ENCODE measurements at regions not wholly inside any gene's neighbourhood (a gene's known extent, or its start where the extent isn't known, plus 50 kb on each side); places are given as distances from the start of the nearest gene placed in this dataset.

GRCh38 chr15:81901319-81901718, 144.5 kb downstream of the MEX3B start:
- no peak overlapping the region for H3K4me2 ChIP-seq (ENCODE audit: low read depth, low read length)
- no peaks in the 10 kb centered on the region for H3K79me2 ChIP-seq (ENCODE audit: low read length)
- H3F3A ChIP-seq (ENCODE audit: insufficient read depth, low read length), result no peaks in the 10 kb centered on the region
- no peak overlapping the region for H3K4me3 ChIP-seq (ENCODE audit: low read length)
- TF ChIP-seq EZH2phosphoT487 (IDR thresholded peaks at IDR 0.05; ENCODE audit: low read length) (no peak), EZH2 (optimal IDR thresholded peaks at IDR 0.05; ENCODE audit: low read depth, low read length) (no peak)
- TF ChIP-seq, protein P1, sequence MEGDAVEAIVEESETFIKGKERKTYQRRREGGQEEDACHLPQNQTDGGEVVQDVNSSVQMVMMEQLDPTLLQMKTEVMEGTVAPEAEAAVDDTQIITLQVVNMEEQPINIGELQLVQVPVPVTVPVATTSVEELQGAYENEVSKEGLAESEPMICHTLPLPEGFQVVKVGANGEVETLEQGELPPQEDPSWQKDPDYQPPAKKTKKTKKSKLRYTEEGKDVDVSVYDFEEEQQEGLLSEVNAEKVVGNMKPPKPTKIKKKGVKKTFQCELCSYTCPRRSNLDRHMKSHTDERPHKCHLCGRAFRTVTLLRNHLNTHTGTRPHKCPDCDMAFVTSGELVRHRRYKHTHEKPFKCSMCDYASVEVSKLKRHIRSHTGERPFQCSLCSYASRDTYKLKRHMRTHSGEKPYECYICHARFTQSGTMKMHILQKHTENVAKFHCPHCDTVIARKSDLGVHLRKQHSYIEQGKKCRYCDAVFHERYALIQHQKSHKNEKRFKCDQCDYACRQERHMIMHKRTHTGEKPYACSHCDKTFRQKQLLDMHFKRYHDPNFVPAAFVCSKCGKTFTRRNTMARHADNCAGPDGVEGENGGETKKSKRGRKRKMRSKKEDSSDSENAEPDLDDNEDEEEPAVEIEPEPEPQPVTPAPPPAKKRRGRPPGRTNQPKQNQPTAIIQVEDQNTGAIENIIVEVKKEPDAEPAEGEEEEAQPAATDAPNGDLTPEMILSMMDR (IDR thresholded peaks at IDR 0.05; ENCODE audit: low read length), result no peak
- no peak overlapping the region for H2AFZ ChIP-seq (ENCODE audit: low read length)
- DNase-seq, result no peak
- H3K27ac ChIP-seq (ENCODE audit: low read length), result no peak overlapping the region
- no peaks in the 10 kb centered on the region for H3K4me1 ChIP-seq (ENCODE audit: low read length)
- no peak overlapping the region for H3K9ac ChIP-seq (ENCODE audit: low read length)
- no peaks in the 10 kb centered on the region for H3K27me3 ChIP-seq (replicated peaks; ENCODE audit: insufficient read depth, low read length)
- H4K20me1 ChIP-seq (ENCODE audit: insufficient read depth, low read length), result no peaks in the 10 kb centered on the region
- H3K9me2 ChIP-seq (replicated peaks; ENCODE audit: insufficient read depth, low read length), result no peaks in the 10 kb centered on the region
- no peaks in the 10 kb centered on the region for H3K36me3 ChIP-seq (replicated peaks; ENCODE audit: insufficient read depth, low read length)
- H3K9me3 ChIP-seq (replicated peaks; ENCODE audit: insufficient read depth, low read length), result no peaks in the 10 kb centered on the region

DNA sequence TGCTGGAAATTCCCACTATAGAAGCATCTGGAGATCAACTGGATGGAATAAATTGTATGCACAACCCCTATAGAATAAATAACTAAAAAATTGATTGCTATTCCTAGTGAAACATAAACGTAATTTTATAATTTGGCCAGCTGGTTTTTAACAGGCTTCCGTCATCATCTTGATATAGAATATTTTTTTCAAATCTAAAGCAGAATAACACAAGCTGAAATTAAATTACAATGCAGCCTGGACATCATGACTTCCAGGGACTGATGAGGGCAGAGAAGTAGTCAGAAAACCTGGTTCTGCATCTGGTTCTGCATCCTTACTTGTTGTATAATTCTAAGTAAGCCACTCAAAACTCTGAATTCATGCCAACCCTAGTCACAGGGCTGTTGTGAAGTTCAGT, 146.1 kb downstream of the MEX3B start:
- no peak for TF ChIP-seq EZH2phosphoT487 (IDR thresholded peaks at IDR 0.05; ENCODE audit: low read length)
- TF ChIP-seq, protein P1 (IDR thresholded peaks at IDR 0.05; ENCODE audit: low read length), result no peak
- no peak for TF ChIP-seq EZH2 (optimal IDR thresholded peaks at IDR 0.05; ENCODE audit: low read depth, low read length)

DNA sequence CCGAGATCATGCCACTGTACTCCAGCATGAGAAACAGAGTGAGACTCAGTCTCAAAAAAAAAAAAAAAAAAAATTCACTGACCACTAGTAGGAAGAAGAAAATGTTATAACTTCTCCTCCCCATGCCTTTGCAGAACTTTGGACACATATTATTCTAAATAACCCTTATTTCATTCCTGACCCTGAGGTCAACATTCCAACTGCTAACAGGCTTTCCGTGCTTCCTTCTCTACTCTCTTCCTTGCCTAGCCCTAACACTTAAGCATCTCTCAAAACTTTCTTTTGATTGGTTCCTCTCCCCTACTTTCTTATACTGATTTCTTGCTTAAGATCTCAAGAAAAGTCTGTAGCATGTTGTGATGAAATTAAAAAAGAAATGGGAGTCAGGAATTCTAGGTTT, 146.8 kb downstream of the MEX3B start:
- Histone ChIP-seq H2AFZ (ENCODE audit: low read length) (no peak overlapping the region), H3K27me3 (replicated peaks; ENCODE audit: insufficient read depth, low read length) (no peaks in the 10 kb centered on the region), H3K9ac (ENCODE audit: low read length) (no peak overlapping the region), H3K4me2 (ENCODE audit: low read depth, low read length) (no peak overlapping the region), H3K9me3 (replicated peaks; ENCODE audit: insufficient read depth, low read length) (no peaks in the 10 kb centered on the region), H4K20me1 (ENCODE audit: insufficient read depth, low read length) (no peaks in the 10 kb centered on the region), H3F3A (ENCODE audit: insufficient read depth, low read length) (no peaks in the 10 kb centered on the region), H3K36me3 (replicated peaks; ENCODE audit: insufficient read depth, low read length) (no peaks in the 10 kb centered on the region), H3K79me2 (ENCODE audit: low read length) (no peaks in the 10 kb centered on the region), H3K4me1 (ENCODE audit: low read length) (no peaks in the 10 kb centered on the region), H3K27ac (ENCODE audit: low read length) (no peak overlapping the region), H3K4me3 (ENCODE audit: low read length) (no peak overlapping the region), H3K9me2 (replicated peaks; ENCODE audit: insufficient read depth, low read length) (no peaks in the 10 kb centered on the region)
- TF ChIP-seq EZH2 (optimal IDR thresholded peaks at IDR 0.05; ENCODE audit: low read depth, low read length) (no peak), EZH2phosphoT487 (IDR thresholded peaks at IDR 0.05; ENCODE audit: low read length) (no peak)
- TF ChIP-seq, protein P1 (IDR thresholded peaks at IDR 0.05; ENCODE audit: low read length), result no peak
- DNase-seq, result no peak

More for the DNA sequence above, 146.1 kb downstream of the MEX3B start:
- no peak overlapping the region for H3K9ac ChIP-seq (ENCODE audit: low read length)
- no peaks in the 10 kb centered on the region for H3K4me1 ChIP-seq (ENCODE audit: low read length)
- no peak overlapping the region for H3K4me3 ChIP-seq (ENCODE audit: low read length)
- no peak overlapping the region for H3K27ac ChIP-seq (ENCODE audit: low read length)
- no peaks in the 10 kb centered on the region for H3F3A ChIP-seq (ENCODE audit: insufficient read depth, low read length)
- H3K9me2 ChIP-seq (replicated peaks; ENCODE audit: insufficient read depth, low read length), result no peaks in the 10 kb centered on the region
- H3K9me3 ChIP-seq (replicated peaks; ENCODE audit: insufficient read depth, low read length), result no peaks in the 10 kb centered on the region
- H4K20me1 ChIP-seq (ENCODE audit: insufficient read depth, low read length), result no peaks in the 10 kb centered on the region
- no peak overlapping the region for H3K4me2 ChIP-seq (ENCODE audit: low read depth, low read length)
- H3K79me2 ChIP-seq (ENCODE audit: low read length), result no peaks in the 10 kb centered on the region
- H2AFZ ChIP-seq (ENCODE audit: low read length), result no peak overlapping the region
- H3K27me3 ChIP-seq (replicated peaks; ENCODE audit: insufficient read depth, low read length), result no peaks in the 10 kb centered on the region
- no peaks in the 10 kb centered on the region for H3K36me3 ChIP-seq (replicated peaks; ENCODE audit: insufficient read depth, low read length)
- DNase-seq, result no peak

All from MM.1S (cell line).